Prostate gland (tissue), 2 donors: ENCODE measurements at regions not wholly inside any gene's neighbourhood (a gene's known extent, or its start where the extent isn't known, plus 50 kb on each side); places are given as distances from the start of the nearest gene placed in this dataset.

Source experiments
- POLR2A ChIP-seq: fragments of 450-650 bp; IDR thresholded peaks from one replicate; pipeline ENCODE4 v1.6.1; 2016; ENCODE audit warnings: antibody characterized with exemption, mild to moderate bottlenecking
- POLR2AphosphoS5 ChIP-seq: sonication (generic); formaldehyde crosslinking; IDR thresholded peaks from one replicate; pipeline ENCODE4 v1.6.1; 2017; ENCODE audit warnings: antibody characterized with exemption
- TF ChIP-seq, protein P1 (sequence below), 4 experiments: fragments of 200-600 bp in 2 of 4; fragments of 450-650 bp in 2 of 4; sonication (generic) in 2 of 4; IDR thresholded peaks; 1 replicate in 3 of 4; 2 replicates in 1 of 4; pipeline ENCODE4 v1.5.1; 2016 to 2019; ENCODE audit warnings: antibody characterized with exemption in 4 of 4, mild to moderate bottlenecking in 2 of 4, moderate library complexity in 2 of 4

DNA sequence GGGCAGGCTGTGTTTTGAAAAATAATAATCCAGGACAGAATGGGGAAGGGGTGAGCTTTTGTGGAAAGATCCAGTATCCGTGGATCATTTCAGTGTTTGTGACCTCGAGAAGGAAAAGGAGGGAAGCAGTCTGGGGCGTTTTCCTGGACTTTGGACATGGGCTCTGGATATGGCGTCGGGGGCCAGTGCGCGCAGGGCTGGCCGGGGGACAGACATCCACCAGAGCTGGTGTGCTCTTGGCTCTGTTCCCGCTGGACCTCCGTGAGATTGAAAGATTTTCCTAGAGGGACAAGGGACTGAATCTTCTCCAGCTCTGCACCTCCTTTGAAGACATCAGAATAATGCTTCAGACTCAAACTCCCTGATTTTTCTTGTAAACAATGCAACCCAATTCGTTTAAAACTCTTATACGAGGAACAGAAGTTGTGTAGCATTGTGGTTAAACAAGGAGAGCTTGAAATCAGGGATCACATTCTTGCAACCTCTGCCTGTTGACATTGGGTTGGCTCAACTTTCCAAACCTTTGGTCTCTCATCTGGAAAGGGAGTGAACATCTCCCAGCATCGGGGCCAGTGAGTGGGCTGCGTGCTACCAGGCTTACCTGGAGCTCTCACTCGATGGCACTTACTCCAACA, 75.9 kb downstream of the C16orf95 start:
- TF ChIP-seq, protein P1, sequence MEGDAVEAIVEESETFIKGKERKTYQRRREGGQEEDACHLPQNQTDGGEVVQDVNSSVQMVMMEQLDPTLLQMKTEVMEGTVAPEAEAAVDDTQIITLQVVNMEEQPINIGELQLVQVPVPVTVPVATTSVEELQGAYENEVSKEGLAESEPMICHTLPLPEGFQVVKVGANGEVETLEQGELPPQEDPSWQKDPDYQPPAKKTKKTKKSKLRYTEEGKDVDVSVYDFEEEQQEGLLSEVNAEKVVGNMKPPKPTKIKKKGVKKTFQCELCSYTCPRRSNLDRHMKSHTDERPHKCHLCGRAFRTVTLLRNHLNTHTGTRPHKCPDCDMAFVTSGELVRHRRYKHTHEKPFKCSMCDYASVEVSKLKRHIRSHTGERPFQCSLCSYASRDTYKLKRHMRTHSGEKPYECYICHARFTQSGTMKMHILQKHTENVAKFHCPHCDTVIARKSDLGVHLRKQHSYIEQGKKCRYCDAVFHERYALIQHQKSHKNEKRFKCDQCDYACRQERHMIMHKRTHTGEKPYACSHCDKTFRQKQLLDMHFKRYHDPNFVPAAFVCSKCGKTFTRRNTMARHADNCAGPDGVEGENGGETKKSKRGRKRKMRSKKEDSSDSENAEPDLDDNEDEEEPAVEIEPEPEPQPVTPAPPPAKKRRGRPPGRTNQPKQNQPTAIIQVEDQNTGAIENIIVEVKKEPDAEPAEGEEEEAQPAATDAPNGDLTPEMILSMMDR (IDR thresholded peaks at IDR 0.05), result no peak
- TF ChIP-seq POLR2A (no peak), POLR2AphosphoS5 (no peak)
